SU-DHL-6 (cell line): ENCODE measurements at regions not wholly inside any gene's neighbourhood (a gene's known extent, or its start where the extent isn't known, plus 50 kb on each side); places are given as distances from the start of the nearest gene placed in this dataset.

Experiments
- H2AFZ ChIP-seq: fragments of 200-600 bp; sonication (generic); 2 replicates; pipeline ENCODE4 v1.6.1; 2014; ENCODE audit warnings: low read depth, mild to moderate bottlenecking, moderate library complexity, mixed read lengths, antibody characterized with exemption, low read length; ENCODE audit not compliant: severe bottlenecking
- H3F3A ChIP-seq: fragments of 200-600 bp; shearing (Covaris generic); 2 replicates; pipeline ENCODE4 v1.6.0; 2016; ENCODE audit warnings: antibody characterized with exemption, mild to moderate bottlenecking; ENCODE audit not compliant: insufficient read depth
- H3K27ac ChIP-seq: fragments of 200-600 bp; sonication (generic); 2 replicates; pipeline ENCODE4 v1.5.1; 2016; ENCODE audit warnings: low read depth, mild to moderate bottlenecking, low read length, moderate library complexity, mixed read lengths
- H3K27me3 ChIP-seq: fragments of 200-600 bp; sonication (generic), shearing (Covaris generic); 2 replicates; pipeline ENCODE4 v1.6.0; 2014; ENCODE audit warnings: mild to moderate bottlenecking, low read length
- H3K36me3 ChIP-seq: fragments of 200-600 bp; sonication (generic); 2 replicates; pipeline ENCODE4 v1.6.1; 2014; ENCODE audit warnings: mild to moderate bottlenecking, low read length, mixed read lengths
- H3K4me2 ChIP-seq: fragments of 300-600, 200-600 bp; shearing (Covaris generic), sonication (generic); 2 replicates; pipeline ENCODE4 v1.6.0; 2014; ENCODE audit warnings: low read length, low read depth, mild to moderate bottlenecking; ENCODE audit not compliant: poor library complexity, severe bottlenecking
- H3K4me3 ChIP-seq: fragments of 200-600 bp; sonication (generic); 2 replicates; pipeline ENCODE4 v1.5.1; 2014; ENCODE audit warnings: antibody characterized with exemption, low read length, mild to moderate bottlenecking, mixed read lengths; ENCODE audit not compliant: insufficient read depth, poor library complexity, severe bottlenecking
- H3K79me2 ChIP-seq: fragments of 200-600 bp; sonication (generic); 2 replicates; pipeline ENCODE4 v1.6.1; 2014; ENCODE audit warnings: mild to moderate bottlenecking, low read length, moderate library complexity; ENCODE audit not compliant: insufficient read depth
- H3K9ac ChIP-seq: fragments of 200-600 bp; sonication (generic); 2 replicates; pipeline ENCODE4 v1.7.0; 2014; ENCODE audit warnings: mild to moderate bottlenecking, low read length
- H3K9me2 ChIP-seq: fragments of 200-600 bp; sonication (generic); replicated peaks from 2 replicates; pipeline ENCODE4 v1.6.1; 2014; ENCODE audit warnings: low read length; ENCODE audit not compliant: insufficient read depth
- H3K9me3 ChIP-seq: fragments of 200-600 bp; sonication (generic); 2 replicates; pipeline ENCODE4 v1.6.1; 2014; ENCODE audit warnings: low read length, mixed read lengths; ENCODE audit not compliant: insufficient read depth
- H4K20me1 ChIP-seq: fragments of 200-600 bp; sonication (generic); 2 replicates; pipeline ENCODE4 v1.6.1; 2014; ENCODE audit warnings: low read depth, mild to moderate bottlenecking, antibody characterized with exemption, low read length, moderate library complexity, mixed read lengths
- EZH2phosphoT487 ChIP-seq: fragments of 200-600 bp; sonication (generic), shearing (Covaris generic); conservative IDR thresholded peaks from 2 replicates; pipeline ENCODE4 v1.6.1; 2018; ENCODE audit warnings: mild to moderate bottlenecking, antibody characterized with exemption, low read length, moderate library complexity, mixed read lengths
- TF ChIP-seq, protein P1 (sequence below): fragments of 200-600 bp; sonication (generic); IDR thresholded peaks from one replicate; pipeline ENCODE4 v1.5.1; 2017; ENCODE audit warnings: antibody characterized with exemption, mild to moderate bottlenecking, low read length, moderate library complexity; ENCODE audit not compliant: insufficient read depth, poor library complexity, severe bottlenecking

DNA sequence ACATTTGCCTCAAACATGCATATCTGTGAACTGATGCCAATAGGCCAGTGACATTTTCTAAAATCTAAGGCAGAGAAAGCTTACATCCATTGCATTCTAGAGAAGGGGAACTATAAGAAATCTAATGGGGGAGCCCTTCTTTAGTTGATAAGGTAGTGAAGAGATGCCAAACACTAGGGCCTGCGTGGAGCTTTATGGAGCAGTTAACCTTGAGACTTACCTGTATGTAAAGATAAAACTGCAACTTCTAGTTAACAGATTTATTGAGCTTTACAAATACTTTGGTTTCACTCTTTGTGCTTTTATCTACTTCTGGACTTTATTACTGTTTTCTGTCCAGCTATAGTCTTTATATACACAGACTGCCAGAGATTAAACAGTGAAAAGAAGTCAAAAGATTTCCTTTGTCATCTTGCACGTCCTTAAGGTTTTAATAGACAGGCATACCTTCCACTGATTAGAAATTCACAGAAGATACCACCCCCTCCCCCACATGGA is 457.6 kb downstream of the KLF12 start:
- TF ChIP-seq, protein P1, sequence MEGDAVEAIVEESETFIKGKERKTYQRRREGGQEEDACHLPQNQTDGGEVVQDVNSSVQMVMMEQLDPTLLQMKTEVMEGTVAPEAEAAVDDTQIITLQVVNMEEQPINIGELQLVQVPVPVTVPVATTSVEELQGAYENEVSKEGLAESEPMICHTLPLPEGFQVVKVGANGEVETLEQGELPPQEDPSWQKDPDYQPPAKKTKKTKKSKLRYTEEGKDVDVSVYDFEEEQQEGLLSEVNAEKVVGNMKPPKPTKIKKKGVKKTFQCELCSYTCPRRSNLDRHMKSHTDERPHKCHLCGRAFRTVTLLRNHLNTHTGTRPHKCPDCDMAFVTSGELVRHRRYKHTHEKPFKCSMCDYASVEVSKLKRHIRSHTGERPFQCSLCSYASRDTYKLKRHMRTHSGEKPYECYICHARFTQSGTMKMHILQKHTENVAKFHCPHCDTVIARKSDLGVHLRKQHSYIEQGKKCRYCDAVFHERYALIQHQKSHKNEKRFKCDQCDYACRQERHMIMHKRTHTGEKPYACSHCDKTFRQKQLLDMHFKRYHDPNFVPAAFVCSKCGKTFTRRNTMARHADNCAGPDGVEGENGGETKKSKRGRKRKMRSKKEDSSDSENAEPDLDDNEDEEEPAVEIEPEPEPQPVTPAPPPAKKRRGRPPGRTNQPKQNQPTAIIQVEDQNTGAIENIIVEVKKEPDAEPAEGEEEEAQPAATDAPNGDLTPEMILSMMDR: no peak
- TF ChIP-seq EZH2phosphoT487: no peak
- H3K4me2 ChIP-seq: no peak overlapping the region

DNA sequence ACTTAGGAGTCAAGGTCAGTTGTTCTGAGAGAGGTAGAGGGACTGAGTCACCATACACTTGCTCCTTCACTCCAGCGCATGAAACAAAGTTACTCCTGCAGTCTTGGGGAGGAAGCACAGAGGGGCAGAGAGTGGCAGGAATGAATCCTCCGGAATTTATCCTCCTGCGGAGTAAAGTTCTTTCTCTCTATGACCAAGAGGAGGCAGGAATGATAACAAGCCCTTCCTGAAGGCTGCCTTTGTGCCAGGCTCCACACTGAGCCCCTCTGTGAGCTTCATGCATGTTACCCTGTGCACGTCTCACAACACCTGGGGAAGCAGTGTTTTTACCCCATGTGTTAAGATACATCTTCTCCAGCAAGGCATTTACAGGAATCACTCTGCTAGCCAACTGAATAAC is 458.4 kb downstream of the KLF12 start:
- H3K27ac ChIP-seq: no peak overlapping the region
- H3K4me3 ChIP-seq: no peak overlapping the region
- H3K27me3 ChIP-seq: no peaks in the 10 kb centered on the region
- no peaks in the 10 kb centered on the region for H3F3A ChIP-seq
- no peaks in the 10 kb centered on the region for H3K9me3 ChIP-seq
- no peak for TF ChIP-seq EZH2phosphoT487
- H2AFZ ChIP-seq: no peak overlapping the region
- H3K79me2 ChIP-seq: no peaks in the 10 kb centered on the region
- H3K36me3 ChIP-seq: no peaks in the 10 kb centered on the region
- no peaks in the 10 kb centered on the region for H3K9me2 ChIP-seq
- no peak overlapping the region for H3K4me2 ChIP-seq
- H3K9ac ChIP-seq: no peak overlapping the region
- no peaks in the 10 kb centered on the region for H4K20me1 ChIP-seq

More for the DNA sequence above, 457.6 kb downstream of the KLF12 start:
- Histone ChIP-seq H3K36me3 (no peaks in the 10 kb centered on the region), H3K9me2 (no peaks in the 10 kb centered on the region), H2AFZ (no peak overlapping the region), H3F3A (no peaks in the 10 kb centered on the region), H3K4me3 (no peak overlapping the region), H3K27ac (no peak overlapping the region), H3K9me3 (no peaks in the 10 kb centered on the region), H3K79me2 (no peaks in the 10 kb centered on the region), H3K9ac (no peak overlapping the region), H4K20me1 (no peaks in the 10 kb centered on the region), H3K27me3 (no peaks in the 10 kb centered on the region)

DNA sequence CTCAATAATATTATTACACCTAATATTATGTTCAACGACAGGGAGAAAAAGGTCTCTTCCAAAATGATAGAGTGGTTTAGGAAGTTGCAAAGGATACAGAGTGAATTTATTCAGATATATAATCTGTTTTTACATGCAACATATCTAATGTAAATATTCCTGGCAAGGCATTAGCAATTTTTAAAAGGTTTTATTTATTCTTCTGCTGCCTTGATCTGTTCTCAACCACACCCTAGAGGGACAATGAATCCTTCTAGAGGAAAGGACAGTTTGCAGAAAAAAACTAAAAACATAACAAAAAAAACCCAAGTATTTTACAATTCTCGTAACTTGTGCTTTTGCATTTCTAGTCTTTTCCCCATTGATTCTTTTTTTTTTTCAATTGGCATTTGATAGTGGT is 459.6 kb downstream of the KLF12 start:
- TF ChIP-seq, protein P1: no peak
- TF ChIP-seq EZH2phosphoT487: no peak
- Histone ChIP-seq H3K9me3 (no peaks in the 10 kb centered on the region), H3K36me3 (no peaks in the 10 kb centered on the region), H3K79me2 (no peaks in the 10 kb centered on the region), H3K27me3 (no peaks in the 10 kb centered on the region), H3K4me3 (no peak overlapping the region), H3K9me2 (no peaks in the 10 kb centered on the region), H2AFZ (no peak overlapping the region), H3K9ac (no peak overlapping the region), H3F3A (no peaks in the 10 kb centered on the region), H3K4me2 (no peak overlapping the region), H3K27ac (no peak overlapping the region), H4K20me1 (no peaks in the 10 kb centered on the region)

DNA sequence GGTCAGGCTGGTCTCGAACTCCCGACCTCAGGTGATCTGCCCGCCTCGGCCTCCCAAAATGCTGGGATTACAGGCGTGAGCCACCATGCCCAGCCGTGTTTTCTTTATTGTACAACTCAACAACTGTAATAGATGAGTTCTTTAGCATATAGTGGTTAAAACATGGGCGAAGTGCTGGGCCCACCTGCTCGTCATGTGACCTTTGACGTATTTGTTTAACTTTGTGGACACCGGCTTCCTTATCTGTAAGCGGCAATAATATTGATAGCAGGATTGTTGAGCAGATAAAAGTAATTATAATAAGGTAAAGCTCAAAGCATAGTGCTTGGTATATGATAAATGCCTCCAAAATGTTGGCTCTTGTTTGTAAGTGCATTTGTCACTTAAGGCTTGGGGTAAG is 460.3 kb downstream of the KLF12 start:
- no peaks in the 10 kb centered on the region for H3K27me3 ChIP-seq
- no peaks in the 10 kb centered on the region for H3F3A ChIP-seq
- H3K9ac ChIP-seq: no peak overlapping the region
- no peaks in the 10 kb centered on the region for H4K20me1 ChIP-seq
- no peaks in the 10 kb centered on the region for H3K9me2 ChIP-seq
- no peaks in the 10 kb centered on the region for H3K9me3 ChIP-seq
- no peaks in the 10 kb centered on the region for H3K79me2 ChIP-seq
- no peak overlapping the region for H3K27ac ChIP-seq
- H3K36me3 ChIP-seq: no peaks in the 10 kb centered on the region
- TF ChIP-seq EZH2phosphoT487: no peak
- TF ChIP-seq, protein P1: no peak
- no peak overlapping the region for H3K4me2 ChIP-seq
- no peak overlapping the region for H2AFZ ChIP-seq
- no peak overlapping the region for H3K4me3 ChIP-seq
